GM12878 (cell line): ENCODE measurements at regions not wholly inside any gene's neighbourhood (a gene's known extent, or its start where the extent isn't known, plus 50 kb on each side); places are given as distances from the start of the nearest gene placed in this dataset.

Experiments
- ASH2L ChIP-seq: fragments of 300-600, 200-600 bp; sonication (generic); IDR thresholded peaks from 2 replicates; pipeline ENCODE4 v1.6.1; 2017; ENCODE audit warnings: low read depth, mild to moderate bottlenecking, borderline replicate concordance
- BCLAF1 ChIP-seq: fragments of 450-650 bp; IDR thresholded peaks from 2 replicates; pipeline ENCODE4 v1.6.1; 2017; ENCODE audit warnings: antibody characterized with exemption, mild to moderate bottlenecking, moderate library complexity
- CTCF ChIP-seq, 3 experiments: IDR thresholded peaks in 2 of 3; conservative IDR thresholded peaks in 1 of 3; 2 replicates each; pipeline ENCODE4 v1.5.1; 2011; ENCODE audit warnings: low read depth in 3 of 3, low read length in 3 of 3, mild to moderate bottlenecking in 3 of 3, control low read depth in 2 of 3, moderate library complexity in 2 of 3, inconsistent platforms in 1 of 3, mixed read lengths in 1 of 3; ENCODE audit not compliant: control insufficient read depth in 2 of 3, insufficient read depth in 1 of 3; ENCODE audit errors: extremely low read depth in 1 of 3
- EZH2 ChIP-seq: IDR thresholded peaks from 2 replicates; pipeline ENCODE4 v1.6.1; 2012; ENCODE audit warnings: low read depth, mild to moderate bottlenecking, control low read depth, inconsistent platforms, low read length, borderline replicate concordance; ENCODE audit not compliant: control insufficient read depth
- JUNB ChIP-seq: IDR thresholded peaks from 2 replicates; pipeline ENCODE4 v1.6.1; 2016; ENCODE audit warnings: antibody characterized with exemption, mild to moderate bottlenecking
- JUND ChIP-seq: IDR thresholded peaks from 2 replicates; pipeline ENCODE4 v1.6.1; 2012; ENCODE audit warnings: low read depth, mild to moderate bottlenecking, low read length, improper control_type of control experiment, moderate library complexity
- MYC ChIP-seq: IDR thresholded peaks from 2 replicates; pipeline ENCODE4 v1.6.1; 2011; ENCODE audit warnings: mild to moderate bottlenecking, low read length, moderate library complexity, inconsistent platforms; ENCODE audit not compliant: insufficient read depth, insufficient replicate concordance, insufficient read length, severe bottlenecking
- POLR2A ChIP-seq: IDR thresholded peaks from 2 replicates; pipeline ENCODE4 v1.6.1; 2011; ENCODE audit warnings: low read depth, mild to moderate bottlenecking, low read length
- RCOR1 ChIP-seq: conservative IDR thresholded peaks from 2 replicates; pipeline ENCODE4 v1.6.1; 2012; ENCODE audit warnings: low read depth, low read length, improper control_type of control experiment
- ZBTB33 ChIP-seq: fragments of 450-650 bp; IDR thresholded peaks from 2 replicates; pipeline ENCODE4 v1.6.1; 2017; ENCODE audit warnings: mild to moderate bottlenecking
- ZNF274 ChIP-seq: IDR thresholded peaks from one replicate; pipeline ENCODE4 v1.8.0; 2011; ENCODE audit not compliant: insufficient read length, insufficient read depth
- ZZZ3 ChIP-seq: IDR thresholded peaks from 2 replicates; pipeline ENCODE4 v1.6.1; 2011; ENCODE audit warnings: low read depth; ENCODE audit not compliant: control insufficient read depth, insufficient read length

GRCh38 chr11:87736928-87737327 lies 438.3 kb downstream of the RAB38 start:
- no peak for TF ChIP-seq ZBTB33
- TF ChIP-seq CTCF (IDR thresholded peaks at IDR 0.05 in 2 of 3, conservative IDR thresholded peaks at IDR 0.05 in 1 of 3; ENCODE audit: control insufficient read depth in 2 of 3, extremely low read depth in 1 of 3, insufficient read depth in 1 of 3, low read depth in 3 of 3, low read length in 3 of 3): no peak
- TF ChIP-seq ZZZ3: no peak
- no peak for TF ChIP-seq RCOR1
- TF ChIP-seq JUND: no peak
- TF ChIP-seq ASH2L: no peak
- TF ChIP-seq JUNB: no peak
- no peak for TF ChIP-seq EZH2
- no peak for TF ChIP-seq ZNF274
- TF ChIP-seq BCLAF1: no peak
- no peak for TF ChIP-seq POLR2A
- no peak for TF ChIP-seq MYC
